Stimulated activated effector memory CD8-positive, alpha-beta T cell treated with anti-CD3 and anti-CD28 coated beads, Interleukin-12 subunit alpha, Interleukin-12 subunit beta, amount 100 ng/mL, for 72 hours (primary cell): ENCODE measurements at regions not wholly inside any gene's neighbourhood (a gene's known extent, or its start where the extent isn't known, plus 50 kb on each side); places are given as distances from the start of the nearest gene placed in this dataset.

Experiments
- ATAC-seq: fragments of 150-1000 bp; cut with Tn5 transposase; 2 replicates; pipeline ENCODE4 v1.10.0; 2021
- DNase-seq, 2 donors: peaks; one replicate each; pipeline ENCODE4 v3.0.0; 2021 to 2022; ENCODE audit warnings: low spot score in 2 of 2
- H3K27ac Mint-ChIP-seq: one replicate; pipeline ENCODE4 v1.8.0; 2022; ENCODE audit warnings: mild to moderate bottlenecking, mixed read lengths
- H3K36me3 Mint-ChIP-seq: one replicate; pipeline ENCODE4 v1.8.0; 2022; ENCODE audit warnings: mild to moderate bottlenecking, mixed read lengths
- H3K4me1 Mint-ChIP-seq: one replicate; pipeline ENCODE4 v1.8.0; 2022; ENCODE audit warnings: mixed read lengths
- H3K4me3 Mint-ChIP-seq: one replicate; pipeline ENCODE4 v1.8.0; 2022; ENCODE audit warnings: mild to moderate bottlenecking, mixed read lengths
- H3K9me3 Mint-ChIP-seq: one replicate; pipeline ENCODE4 v1.8.0; 2022; ENCODE audit warnings: mixed read lengths

GRCh38 chr4:177861551-177862094 is 419.4 kb upstream of the AGA start:
- Mint-ChIP-seq H3K4me1 (no peaks in the 10 kb centered on the region), H3K27ac (no peak overlapping the region), H3K9me3 (peaks cover 4% of the 10 kb centered on the region), H3K4me3 (no peak overlapping the region), H3K36me3 (no peaks in the 10 kb centered on the region)
- DNase-seq (no peak), ATAC-seq (peak; percentile 11)

GRCh38 chr4:177862541-177863176 is 420.4 kb upstream of the AGA start:
- no peak for DNase-seq
- ATAC-seq: peak; percentile 16
- Mint-ChIP-seq H3K4me1 (no peaks in the 10 kb centered on the region), H3K27ac (no peak overlapping the region), H3K9me3 (peaks cover 4% of the 10 kb centered on the region), H3K4me3 (no peak overlapping the region), H3K36me3 (no peaks in the 10 kb centered on the region)

- Mint-ChIP-seq H3K9me3 (peaks cover 3% of the 10 kb centered on the region), H3K36me3 (no peaks in the 10 kb centered on the region), H3K4me3 (no peak overlapping the region), H3K4me1 (no peaks in the 10 kb centered on the region), H3K27ac (no peak overlapping the region)
- DNase-seq: no peak
- ATAC-seq: no peak
These were observed 437.6 kb upstream of the AGA start for GRCh38 chr4:177879851-177880250.

GRCh38 chr4:177895136-177895535 is 452.9 kb upstream of the AGA start:
- Mint-ChIP-seq H3K27ac (no peak overlapping the region), H3K4me3 (no peak overlapping the region), H3K4me1 (no peaks in the 10 kb centered on the region), H3K9me3 (peaks cover 4% of the 10 kb centered on the region), H3K36me3 (no peaks in the 10 kb centered on the region)
- ATAC-seq (no peak), DNase-seq (no peak)

- no peak overlapping the region for H3K27ac Mint-ChIP-seq
- H3K4me1 Mint-ChIP-seq: no peaks in the 10 kb centered on the region
- H3K36me3 Mint-ChIP-seq: no peaks in the 10 kb centered on the region
- peaks cover 6% of the 10 kb centered on the region for H3K9me3 Mint-ChIP-seq
- DNase-seq: no peak
- H3K4me3 Mint-ChIP-seq: no peak overlapping the region
- ATAC-seq: no peak
These were observed 459.5 kb upstream of the AGA start for GRCh38 chr4:177901786-177902185.

- DNase-seq (no peak), ATAC-seq (no peak)
- Mint-ChIP-seq H3K36me3 (no peaks in the 10 kb centered on the region), H3K4me3 (no peak overlapping the region), H3K27ac (no peak overlapping the region), H3K4me1 (no peaks in the 10 kb centered on the region), H3K9me3 (peaks cover 6% of the 10 kb centered on the region)
These were observed 460.1 kb upstream of the AGA start for GRCh38 chr4:177902386-177902785.

GRCh38 chr4:177907736-177908424 is 465.6 kb upstream of the AGA start:
- Mint-ChIP-seq H3K27ac (no peak overlapping the region), H3K4me3 (no peak overlapping the region), H3K4me1 (no peaks in the 10 kb centered on the region), H3K36me3 (no peaks in the 10 kb centered on the region), H3K9me3 (peaks cover 4% of the 10 kb centered on the region)
- DNase-seq (no peak), ATAC-seq (no peak)

- no peaks in the 10 kb centered on the region for H3K36me3 Mint-ChIP-seq
- H3K4me3 Mint-ChIP-seq: no peak overlapping the region
- no peaks in the 10 kb centered on the region for H3K4me1 Mint-ChIP-seq
- no peak overlapping the region for H3K27ac Mint-ChIP-seq
- ATAC-seq (no peak), DNase-seq (no peak)
- H3K9me3 Mint-ChIP-seq: peaks cover 23% of the 10 kb centered on the region
These were observed 479.5 kb upstream of the AGA start for GRCh38 chr4:177921715-177922114.

GRCh38 chr4:177923888-177924287 is 481.7 kb upstream of the AGA start:
- Mint-ChIP-seq H3K27ac (no peak overlapping the region), H3K4me3 (no peak overlapping the region), H3K9me3 (peaks cover 22% of the 10 kb centered on the region), H3K4me1 (no peaks in the 10 kb centered on the region), H3K36me3 (no peaks in the 10 kb centered on the region)
- ATAC-seq: no peak
- DNase-seq: no peak

- no peak overlapping the region for H3K27ac Mint-ChIP-seq
- no peak overlapping the region for H3K4me3 Mint-ChIP-seq
- H3K36me3 Mint-ChIP-seq: no peaks in the 10 kb centered on the region
- DNase-seq (no peak), ATAC-seq (no peak)
- no peaks in the 10 kb centered on the region for H3K4me1 Mint-ChIP-seq
- H3K9me3 Mint-ChIP-seq: no peaks in the 10 kb centered on the region
These were observed 494.8 kb upstream of the AGA start for GRCh38 chr4:177937041-177937440.

GRCh38 chr4:177938226-177938625 is 496.0 kb upstream of the AGA start:
- ATAC-seq (no peak), DNase-seq (no peak)
- peaks cover 3% of the 10 kb centered on the region for H3K9me3 Mint-ChIP-seq
- H3K4me3 Mint-ChIP-seq: no peak overlapping the region
- no peaks in the 10 kb centered on the region for H3K4me1 Mint-ChIP-seq
- H3K27ac Mint-ChIP-seq: no peak overlapping the region
- H3K36me3 Mint-ChIP-seq: no peaks in the 10 kb centered on the region

GRCh38 chr4:177945268-177945667 is 503.0 kb upstream of the AGA start:
- H3K27ac Mint-ChIP-seq: no peak overlapping the region
- ATAC-seq: no peak
- DNase-seq: no peak
- peaks cover 9% of the 10 kb centered on the region for H3K9me3 Mint-ChIP-seq
- no peaks in the 10 kb centered on the region for H3K36me3 Mint-ChIP-seq
- no peaks in the 10 kb centered on the region for H3K4me1 Mint-ChIP-seq
- no peak overlapping the region for H3K4me3 Mint-ChIP-seq

- no peak for DNase-seq
- no peak for ATAC-seq
- no peak overlapping the region for H3K4me3 Mint-ChIP-seq
- no peak overlapping the region for H3K27ac Mint-ChIP-seq
- no peaks in the 10 kb centered on the region for H3K4me1 Mint-ChIP-seq
- H3K36me3 Mint-ChIP-seq: no peaks in the 10 kb centered on the region
- peaks cover 9% of the 10 kb centered on the region for H3K9me3 Mint-ChIP-seq
These were observed 505.4 kb upstream of the AGA start for GRCh38 chr4:177947607-177948006.

GRCh38 chr4:177948853-177949252 is 506.6 kb upstream of the AGA start:
- H3K4me1 Mint-ChIP-seq: no peaks in the 10 kb centered on the region
- H3K4me3 Mint-ChIP-seq: no peak overlapping the region
- H3K27ac Mint-ChIP-seq: no peak overlapping the region
- ATAC-seq (no peak), DNase-seq (no peak)
- peaks cover 6% of the 10 kb centered on the region for H3K9me3 Mint-ChIP-seq
- no peaks in the 10 kb centered on the region for H3K36me3 Mint-ChIP-seq

- peaks cover 4% of the 10 kb centered on the region for H3K9me3 Mint-ChIP-seq
These were observed 508.8 kb upstream of the AGA start for GRCh38 chr4:177951026-177951425.

GRCh38 chr4:177952723-177953122 is 510.5 kb upstream of the AGA start:
- Mint-ChIP-seq H3K36me3 (no peaks in the 10 kb centered on the region), H3K27ac (no peak overlapping the region), H3K9me3 (peaks cover 4% of the 10 kb centered on the region), H3K4me3 (no peak overlapping the region), H3K4me1 (no peaks in the 10 kb centered on the region)
- ATAC-seq: no peak
- DNase-seq: no peak

More at GRCh38 chr4:177951026-177951425, 508.8 kb upstream of the AGA start:
- Mint-ChIP-seq H3K4me3 (no peak overlapping the region), H3K4me1 (no peaks in the 10 kb centered on the region), H3K36me3 (no peaks in the 10 kb centered on the region), H3K27ac (no peak overlapping the region)
- ATAC-seq (no peak), DNase-seq (no peak)
